ENCODE measurements at regions not wholly inside any gene's neighbourhood (a gene's known extent, or its start where the extent isn't known, plus 50 kb on each side); places are given as distances from the start of the nearest gene placed in this dataset.

DNA sequence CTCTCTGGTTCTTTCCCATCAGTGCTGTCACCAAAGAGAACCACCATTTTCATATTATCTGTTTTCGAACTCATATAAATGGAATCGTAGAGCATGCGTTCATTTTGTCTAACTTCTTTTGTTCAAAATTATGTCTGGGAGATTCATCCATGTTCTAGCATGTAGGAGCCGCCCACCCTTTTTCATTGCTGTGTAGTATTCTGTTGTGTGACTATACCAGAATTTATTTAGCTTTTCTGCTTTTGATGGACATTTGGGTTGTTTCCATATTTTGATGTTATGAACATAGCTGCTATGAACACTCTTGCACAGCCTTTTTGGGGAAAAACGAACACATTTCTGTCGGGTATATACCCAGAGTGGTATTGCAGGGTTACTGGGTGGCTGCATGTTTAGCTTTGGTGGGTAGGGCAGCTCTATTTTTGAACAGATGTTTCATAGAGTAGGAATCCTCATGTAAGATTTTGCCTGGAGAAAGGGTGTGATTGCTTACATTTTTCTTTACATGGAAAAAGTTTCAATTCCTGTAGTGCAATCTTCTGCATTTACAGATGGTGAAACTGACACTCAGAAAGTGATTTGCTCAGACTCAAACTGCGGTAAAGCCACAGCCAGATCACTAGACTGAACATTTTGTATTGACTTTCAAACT is 100.2 kb upstream of the IL12B start:
- TF ChIP-seq CTCF (IDR thresholded peaks at IDR 0.05; ENCODE audit: insufficient read depth, low read length) (no peak), POLR2AphosphoS5 (IDR thresholded peaks at IDR 0.05; ENCODE audit: low read depth) (no peak), REST (IDR thresholded peaks at IDR 0.05; ENCODE audit: insufficient replicate concordance, low read depth) (no peak), GABPA (IDR thresholded peaks at IDR 0.05; ENCODE audit: low read depth) (no peak), SPI1 (IDR thresholded peaks at IDR 0.05; ENCODE audit: borderline replicate concordance, low read depth) (no peak)
